Stomach (tissue), 4 donors: ENCODE measurements at regions not wholly inside any gene's neighbourhood (a gene's known extent, or its start where the extent isn't known, plus 50 kb on each side); places are given as distances from the start of the nearest gene placed in this dataset.

Source experiments
- EP300 ChIP-seq: sonication (generic); formaldehyde crosslinking; IDR thresholded peaks from one replicate; pipeline ENCODE4 v1.6.1; 2017; ENCODE audit warnings: antibody characterized with exemption
- POLR2A ChIP-seq, 4 donors: fragments of 450-650 bp; IDR thresholded peaks; one replicate each; pipeline ENCODE4 v1.6.1; 2016; ENCODE audit warnings: antibody characterized with exemption in 4 of 4, control low read depth in 2 of 4, mild to moderate bottlenecking in 1 of 4, moderate library complexity in 1 of 4
- TF ChIP-seq, protein P1 (sequence below), 7 experiments: fragments of 450-650 bp in 4 of 7; fragments of 200-600 bp in 3 of 7; sonication (generic) in 3 of 7; IDR thresholded peaks; one replicate each; pipeline ENCODE4 v1.5.1; 2016 to 2019; ENCODE audit warnings: antibody characterized with exemption in 7 of 7, control low read depth in 2 of 7, mild to moderate bottlenecking in 1 of 7

DNA sequence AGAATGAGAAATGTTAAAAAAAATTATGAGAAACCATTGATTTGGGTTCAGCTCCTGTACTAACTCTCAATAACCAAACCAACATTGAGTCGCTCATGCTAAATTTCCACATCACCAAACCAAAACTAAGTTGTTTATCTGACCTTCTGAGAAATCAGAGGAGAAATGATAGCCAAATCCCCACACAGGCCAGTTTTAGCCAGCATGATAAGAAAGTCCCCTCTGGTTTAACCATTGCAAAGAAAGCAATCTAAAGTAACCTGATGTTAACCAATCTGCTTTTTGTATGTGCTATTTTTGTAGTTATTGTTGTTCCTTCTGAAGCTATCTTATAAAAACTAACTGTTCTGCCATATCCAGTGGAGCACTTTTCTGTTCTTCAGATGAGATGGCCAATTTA lies 599.7 kb downstream of the SLC16A7 start:
- TF ChIP-seq, protein P1, sequence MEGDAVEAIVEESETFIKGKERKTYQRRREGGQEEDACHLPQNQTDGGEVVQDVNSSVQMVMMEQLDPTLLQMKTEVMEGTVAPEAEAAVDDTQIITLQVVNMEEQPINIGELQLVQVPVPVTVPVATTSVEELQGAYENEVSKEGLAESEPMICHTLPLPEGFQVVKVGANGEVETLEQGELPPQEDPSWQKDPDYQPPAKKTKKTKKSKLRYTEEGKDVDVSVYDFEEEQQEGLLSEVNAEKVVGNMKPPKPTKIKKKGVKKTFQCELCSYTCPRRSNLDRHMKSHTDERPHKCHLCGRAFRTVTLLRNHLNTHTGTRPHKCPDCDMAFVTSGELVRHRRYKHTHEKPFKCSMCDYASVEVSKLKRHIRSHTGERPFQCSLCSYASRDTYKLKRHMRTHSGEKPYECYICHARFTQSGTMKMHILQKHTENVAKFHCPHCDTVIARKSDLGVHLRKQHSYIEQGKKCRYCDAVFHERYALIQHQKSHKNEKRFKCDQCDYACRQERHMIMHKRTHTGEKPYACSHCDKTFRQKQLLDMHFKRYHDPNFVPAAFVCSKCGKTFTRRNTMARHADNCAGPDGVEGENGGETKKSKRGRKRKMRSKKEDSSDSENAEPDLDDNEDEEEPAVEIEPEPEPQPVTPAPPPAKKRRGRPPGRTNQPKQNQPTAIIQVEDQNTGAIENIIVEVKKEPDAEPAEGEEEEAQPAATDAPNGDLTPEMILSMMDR (IDR thresholded peaks at IDR 0.05) = no peak
- TF ChIP-seq POLR2A (IDR thresholded peaks at IDR 0.05) = no peak
- TF ChIP-seq EP300 = no peak
